ENCODE measurements at regions not wholly inside any gene's neighbourhood (a gene's known extent, or its start where the extent isn't known, plus 50 kb on each side); places are given as distances from the start of the nearest gene placed in this dataset.

- no peak overlapping the region for H3K27ac ChIP-seq (ENCODE audit: low read length)
- no peak overlapping the region for H3K4me3 ChIP-seq (ENCODE audit: low read length)
- TF ChIP-seq EP300 (conservative IDR thresholded peaks at IDR 0.05; ENCODE audit: poor library complexity, severe bottlenecking) (no peak), POLR2AphosphoS5 (IDR thresholded peaks at IDR 0.05) (no peak), MXI1 (conservative IDR thresholded peaks at IDR 0.05; ENCODE audit: poor library complexity, severe bottlenecking) (no peak), SMC3 (conservative IDR thresholded peaks at IDR 0.05; ENCODE audit: poor library complexity) (no peak), TAF1 (IDR thresholded peaks at IDR 0.05; ENCODE audit: low read depth) (no peak), RAD21 (conservative IDR thresholded peaks at IDR 0.05) (no peak), EZH2 (IDR thresholded peaks at IDR 0.05; ENCODE audit: borderline replicate concordance, insufficient read depth, low read length, poor library complexity, severe bottlenecking) (no peak), CTCF (IDR thresholded peaks at IDR 0.05; ENCODE audit: poor library complexity, severe bottlenecking) (no peak), REST (IDR thresholded peaks at IDR 0.05; ENCODE audit: borderline replicate concordance) (no peak)
- H3K9ac ChIP-seq (ENCODE audit: low read length): no peak overlapping the region
- H3K9me3 ChIP-seq (ENCODE audit: low read length): no peaks in the 10 kb centered on the region
- no peaks in the 10 kb centered on the region for H3K36me3 ChIP-seq (ENCODE audit: insufficient read depth, low read length)
- no peaks in the 10 kb centered on the region for H4K20me1 ChIP-seq (ENCODE audit: insufficient read depth)
- H2AFZ ChIP-seq (ENCODE audit: low read depth, low read length): no peak overlapping the region
- no peaks in the 10 kb centered on the region for H3K79me2 ChIP-seq (replicated peaks; ENCODE audit: insufficient read depth, low read length)
- H3K9me2 ChIP-seq (ENCODE audit: insufficient read depth, low read length): no peaks in the 10 kb centered on the region
- H3K27me3 ChIP-seq (ENCODE audit: insufficient read depth, low read depth, low read length): no peaks in the 10 kb centered on the region
- no peaks in the 10 kb centered on the region for H3F3A ChIP-seq (ENCODE audit: insufficient read depth, low read length, poor library complexity, severe bottlenecking)
- H3K4me2 ChIP-seq (ENCODE audit: low read length): no peak overlapping the region
Observed at GRCh38 chr3:34881026-34881425, 758.3 kb upstream of the ARPP21 start.

GRCh38 chr3:34882764-34883163 is 756.6 kb upstream of the ARPP21 start:
- Histone ChIP-seq H3K36me3 (ENCODE audit: insufficient read depth, low read length) (no peaks in the 10 kb centered on the region), H2AFZ (ENCODE audit: low read depth, low read length) (no peak overlapping the region), H3K4me2 (ENCODE audit: low read length) (no peak overlapping the region), H3K27ac (ENCODE audit: low read length) (no peak overlapping the region), H3K9ac (ENCODE audit: low read length) (no peak overlapping the region), H3K4me3 (ENCODE audit: low read length) (no peak overlapping the region), H3K27me3 (ENCODE audit: insufficient read depth, low read depth, low read length) (no peaks in the 10 kb centered on the region), H3K79me2 (replicated peaks; ENCODE audit: insufficient read depth, low read length) (no peaks in the 10 kb centered on the region), H3F3A (ENCODE audit: insufficient read depth, low read length, poor library complexity, severe bottlenecking) (no peaks in the 10 kb centered on the region), H4K20me1 (ENCODE audit: insufficient read depth) (no peaks in the 10 kb centered on the region), H3K9me3 (ENCODE audit: low read length) (no peaks in the 10 kb centered on the region), H3K9me2 (ENCODE audit: insufficient read depth, low read length) (no peaks in the 10 kb centered on the region)
- TF ChIP-seq RAD21 (conservative IDR thresholded peaks at IDR 0.05) (peak; percentile 40), REST (IDR thresholded peaks at IDR 0.05; ENCODE audit: borderline replicate concordance) (no peak), TAF1 (IDR thresholded peaks at IDR 0.05; ENCODE audit: low read depth) (no peak), CTCF (IDR thresholded peaks at IDR 0.05; ENCODE audit: poor library complexity, severe bottlenecking) (no peak), EZH2 (IDR thresholded peaks at IDR 0.05; ENCODE audit: borderline replicate concordance, insufficient read depth, low read length, poor library complexity, severe bottlenecking) (no peak), EP300 (conservative IDR thresholded peaks at IDR 0.05; ENCODE audit: poor library complexity, severe bottlenecking) (no peak), MXI1 (conservative IDR thresholded peaks at IDR 0.05; ENCODE audit: poor library complexity, severe bottlenecking) (no peak)

Data from neural cell (in vitro differentiated cells).